Mucosa of rectum (tissue), 2 donors: ENCODE measurements at regions not wholly inside any gene's neighbourhood (a gene's known extent, or its start where the extent isn't known, plus 50 kb on each side); places are given as distances from the start of the nearest gene placed in this dataset.
"Not testable (repeated sequence)": the region's sequence is repeated elsewhere in the genome, so short reads cannot be mapped to it uniquely, and the experiment has no call there.

Experiments used
- H3K27ac ChIP-seq, 2 donors: one replicate each; pipeline ENCODE4 v1.7.0; 2013; ENCODE audit warnings: inconsistent platforms in 2 of 2, low read depth in 2 of 2, low read length in 2 of 2
- H3K27me3 ChIP-seq, 2 donors: one replicate each; pipeline ENCODE4 v1.7.0; 2013; ENCODE audit warnings: low read length in 2 of 2; ENCODE audit not compliant: control insufficient read depth in 2 of 2, insufficient read depth in 2 of 2
- H3K36me3 ChIP-seq, 2 donors: one replicate each; pipeline ENCODE4 v1.7.0; 2013; ENCODE audit warnings: low read length in 2 of 2; ENCODE audit not compliant: control insufficient read depth in 2 of 2, insufficient read depth in 2 of 2
- H3K4me1 ChIP-seq, 2 donors: one replicate each; pipeline ENCODE4 v1.7.0; 2013; ENCODE audit warnings: low read length in 2 of 2, mild to moderate bottlenecking in 1 of 2; ENCODE audit not compliant: control insufficient read depth in 2 of 2, insufficient read depth in 2 of 2
- H3K4me3 ChIP-seq, 2 donors: one replicate each; pipeline ENCODE4 v1.7.0; 2013; ENCODE audit warnings: low read length in 2 of 2
- H3K9ac ChIP-seq, 2 donors: one replicate each; pipeline ENCODE4 v1.7.0; 2013; ENCODE audit warnings: low read length in 2 of 2, low read depth in 1 of 2, mild to moderate bottlenecking in 1 of 2
- H3K9me3 ChIP-seq, 2 donors: one replicate each; pipeline ENCODE4 v1.7.0; 2013; ENCODE audit warnings: low read length in 2 of 2; ENCODE audit not compliant: control insufficient read depth in 2 of 2
- donor health status: healthy.
- donor health status: Normal muscosa, but diverticular disease.

DNA sequence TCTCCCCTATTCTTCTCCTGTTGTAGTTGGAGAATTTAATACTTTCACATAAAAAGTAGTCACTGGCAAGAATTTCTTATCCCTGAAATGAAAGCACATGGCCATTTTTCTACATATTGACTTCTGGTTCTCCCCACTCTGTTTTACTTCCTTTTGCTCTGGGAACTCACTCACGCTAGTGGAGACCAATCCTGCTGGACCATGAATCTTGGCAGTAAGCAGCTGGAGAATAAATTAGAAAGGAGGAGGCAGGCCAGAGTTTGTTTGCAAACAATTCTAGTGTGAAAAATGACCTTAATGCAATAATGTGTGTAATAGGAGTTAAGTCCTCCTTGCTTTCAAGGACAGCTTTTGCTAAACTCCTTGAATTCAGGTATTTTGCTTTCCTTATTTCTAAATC lies 412.3 kb upstream of the CHORDC1 start:
- no peaks in the 10 kb centered on the region for H3K27me3 ChIP-seq
- no peak overlapping the region for H3K4me3 ChIP-seq
- H3K27ac ChIP-seq = no peak overlapping the region
- no peaks in the 10 kb centered on the region for H3K4me1 ChIP-seq
- H3K9ac ChIP-seq = no peak overlapping the region
- no peaks in the 10 kb centered on the region for H3K9me3 ChIP-seq
- H3K36me3 ChIP-seq = no peaks in the 10 kb centered on the region

DNA sequence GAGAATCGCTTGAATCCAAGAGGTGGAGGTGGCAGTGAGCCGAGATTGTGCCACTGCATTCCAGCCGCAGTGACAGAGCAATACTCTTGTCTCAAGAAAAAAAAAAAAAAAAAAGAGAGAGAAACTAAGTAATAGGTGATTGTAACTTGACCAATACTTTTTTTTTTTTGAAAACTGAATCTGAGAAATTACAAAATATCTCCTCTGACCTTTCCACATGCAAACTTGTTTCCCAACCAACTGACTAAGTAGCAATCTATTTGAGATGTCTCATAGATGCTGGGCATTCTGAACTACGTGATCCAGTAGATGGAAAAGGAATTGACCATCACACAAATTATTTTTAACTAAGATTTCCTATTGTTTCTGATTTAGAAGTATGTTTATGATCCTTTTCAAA lies 407.3 kb upstream of the CHORDC1 start:
- Histone ChIP-seq H3K36me3 (no peaks in the 10 kb centered on the region), H3K9ac (no peak overlapping the region), H3K4me3 (no peak overlapping the region), H3K27ac (no peak overlapping the region), H3K9me3 (no peaks in the 10 kb centered on the region), H3K27me3 (no peaks in the 10 kb centered on the region), H3K4me1 (no peaks in the 10 kb centered on the region)

DNA sequence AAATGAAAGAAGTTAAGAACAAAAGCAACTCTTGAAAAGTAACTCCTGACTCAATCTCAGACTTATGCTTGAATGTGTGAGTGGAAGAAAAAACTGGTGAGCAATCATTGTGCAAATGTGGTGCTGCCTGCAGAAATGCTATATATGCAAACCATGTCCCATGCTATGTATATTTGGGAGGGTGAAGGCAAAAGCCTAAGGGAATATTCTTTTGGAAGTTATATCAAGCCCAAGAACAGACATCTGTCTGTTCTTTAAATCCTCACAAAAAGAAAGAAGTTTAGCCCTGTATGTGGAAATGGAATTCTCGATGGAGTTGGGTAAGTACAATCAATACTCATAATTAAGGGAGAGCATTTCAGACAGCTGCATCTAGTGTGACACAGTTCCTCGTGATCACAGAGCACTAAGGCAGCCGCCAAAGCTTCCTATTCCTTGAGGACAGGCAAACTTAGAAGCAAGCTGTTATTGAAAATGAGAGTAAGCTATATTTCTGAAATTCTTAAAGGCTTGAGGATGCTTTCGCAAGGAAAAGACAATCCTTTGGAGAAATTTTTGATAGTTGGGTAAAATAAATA lies 406.5 kb upstream of the CHORDC1 start:
- no peaks in the 10 kb centered on the region for H3K4me1 ChIP-seq
- H3K4me3 ChIP-seq = no peak overlapping the region
- no peaks in the 10 kb centered on the region for H3K27me3 ChIP-seq
- no peak overlapping the region for H3K27ac ChIP-seq
- no peaks in the 10 kb centered on the region for H3K36me3 ChIP-seq
- H3K9ac ChIP-seq = no peak overlapping the region
- H3K9me3 ChIP-seq = no peaks in the 10 kb centered on the region

DNA sequence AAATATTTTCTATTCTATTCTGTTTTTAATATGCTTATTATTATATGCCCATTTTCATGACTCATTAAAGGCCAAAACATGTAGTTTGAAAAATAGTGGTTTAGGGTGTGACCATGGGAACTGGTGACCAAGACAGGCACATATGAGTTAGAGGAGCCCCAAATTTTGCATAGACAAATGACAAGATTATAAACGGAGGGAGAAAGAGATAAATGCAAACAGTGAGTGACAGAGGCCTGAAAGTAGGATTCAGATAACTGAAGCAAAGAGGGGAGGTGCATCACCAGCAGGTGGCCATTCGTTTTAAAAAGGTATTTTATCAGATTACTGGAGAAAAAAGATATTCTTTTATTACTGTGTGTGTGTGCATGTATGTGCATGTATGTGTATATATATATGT lies 391.5 kb upstream of the CHORDC1 start:
- Histone ChIP-seq H3K27ac (no peak overlapping the region), H3K4me3 (no peak overlapping the region), H3K4me1 (no peaks in the 10 kb centered on the region), H3K9ac (no peak overlapping the region), H3K36me3 (no peaks in the 10 kb centered on the region), H3K27me3 (no peaks in the 10 kb centered on the region), H3K9me3 (no peaks in the 10 kb centered on the region)

DNA sequence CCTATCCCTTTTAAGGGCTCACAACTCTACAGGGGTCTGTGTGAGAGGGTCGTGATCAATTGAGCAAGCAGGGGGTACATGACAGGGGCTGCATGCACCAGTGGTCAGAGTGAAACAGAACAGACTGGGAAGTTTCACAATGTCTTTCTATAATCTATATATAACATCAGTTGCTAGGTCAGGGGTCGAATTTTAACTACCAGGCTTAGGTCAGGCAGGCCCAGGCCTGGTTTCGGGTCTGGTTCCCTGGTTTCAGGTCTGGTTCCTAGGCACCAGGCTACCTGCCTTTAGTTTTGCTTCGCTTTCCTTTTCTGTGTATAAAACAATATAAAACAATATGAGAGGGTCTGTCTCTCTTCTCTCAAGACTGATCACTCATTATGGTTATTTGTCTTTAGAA lies 390.2 kb upstream of the CHORDC1 start:
- not testable (repeated sequence) for H3K4me1 ChIP-seq, H3K9ac ChIP-seq, H3K36me3 ChIP-seq, H3K9me3 ChIP-seq, H3K27ac ChIP-seq, H3K27me3 ChIP-seq, H3K4me3 ChIP-seq

DNA sequence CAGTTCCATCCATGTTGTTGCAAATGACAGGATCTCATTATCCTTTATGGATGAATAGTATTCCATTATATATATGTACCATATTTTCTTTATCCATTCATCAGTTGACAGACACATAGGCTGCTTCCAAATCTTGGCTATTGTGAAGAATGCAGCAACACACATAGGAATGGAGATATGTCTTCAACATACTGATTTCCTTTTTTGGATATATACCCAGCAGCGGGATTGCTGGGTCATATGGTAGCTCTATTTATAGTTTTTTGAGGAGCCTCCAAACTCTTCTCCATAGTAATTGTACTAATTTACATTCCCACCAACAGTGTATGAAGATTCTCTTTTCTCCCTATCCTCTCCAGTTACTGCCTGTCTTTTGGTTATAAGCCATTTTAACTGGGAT lies 383.9 kb upstream of the CHORDC1 start:
- Histone ChIP-seq H3K27me3 (no peaks in the 10 kb centered on the region), H3K4me3 (no peak overlapping the region), H3K27ac (no peak overlapping the region), H3K9ac (no peak overlapping the region), H3K4me1 (no peaks in the 10 kb centered on the region), H3K36me3 (no peaks in the 10 kb centered on the region), H3K9me3 (no peaks in the 10 kb centered on the region)

DNA sequence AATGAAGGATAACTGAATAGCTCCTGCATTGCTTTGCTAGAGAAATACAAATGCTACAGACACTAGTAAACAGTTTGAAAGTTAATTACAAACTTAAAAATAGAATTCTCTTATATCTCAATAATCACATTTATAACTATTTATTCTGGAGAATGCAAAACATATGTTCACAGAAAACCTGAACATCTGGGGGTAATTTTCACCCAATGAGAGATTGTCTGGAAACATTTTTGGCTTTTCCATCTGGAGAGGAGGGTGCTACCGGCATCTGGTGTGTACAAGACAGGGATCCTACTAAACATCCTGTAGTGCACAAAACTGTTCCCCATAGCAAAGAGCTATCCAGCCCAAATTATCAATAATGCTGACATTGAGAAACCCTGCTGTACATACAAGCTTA lies 378.4 kb upstream of the CHORDC1 start:
- Histone ChIP-seq H3K9ac (no peak overlapping the region), H3K4me3 (no peak overlapping the region), H3K4me1 (no peaks in the 10 kb centered on the region), H3K36me3 (no peaks in the 10 kb centered on the region), H3K9me3 (no peaks in the 10 kb centered on the region), H3K27me3 (no peaks in the 10 kb centered on the region), H3K27ac (no peak overlapping the region)

DNA sequence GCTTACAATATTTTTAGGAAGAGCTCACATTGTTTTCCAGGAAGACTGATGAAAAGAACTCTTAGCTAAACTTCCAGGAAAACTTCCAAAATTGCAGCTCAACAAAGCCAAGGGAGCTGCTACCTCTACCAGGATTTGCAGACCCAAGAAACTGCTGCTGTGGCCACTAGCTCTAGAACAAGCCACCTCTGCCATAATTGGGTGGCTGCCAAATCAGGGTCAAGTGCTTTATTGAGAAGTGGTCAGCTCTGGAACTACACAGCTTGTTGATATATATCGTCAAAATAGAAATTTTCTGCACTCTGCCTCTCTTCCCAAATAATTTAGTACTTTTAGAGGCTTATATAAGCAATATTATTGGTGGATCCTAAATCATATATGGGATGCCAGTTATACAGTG lies 371.8 kb upstream of the CHORDC1 start:
- no peaks in the 10 kb centered on the region for H3K36me3 ChIP-seq
- no peak overlapping the region for H3K27ac ChIP-seq
- H3K9me3 ChIP-seq = no peaks in the 10 kb centered on the region
- no peaks in the 10 kb centered on the region for H3K4me1 ChIP-seq
- H3K4me3 ChIP-seq = no peak overlapping the region
- no peak overlapping the region for H3K9ac ChIP-seq
- H3K27me3 ChIP-seq = no peaks in the 10 kb centered on the region

DNA sequence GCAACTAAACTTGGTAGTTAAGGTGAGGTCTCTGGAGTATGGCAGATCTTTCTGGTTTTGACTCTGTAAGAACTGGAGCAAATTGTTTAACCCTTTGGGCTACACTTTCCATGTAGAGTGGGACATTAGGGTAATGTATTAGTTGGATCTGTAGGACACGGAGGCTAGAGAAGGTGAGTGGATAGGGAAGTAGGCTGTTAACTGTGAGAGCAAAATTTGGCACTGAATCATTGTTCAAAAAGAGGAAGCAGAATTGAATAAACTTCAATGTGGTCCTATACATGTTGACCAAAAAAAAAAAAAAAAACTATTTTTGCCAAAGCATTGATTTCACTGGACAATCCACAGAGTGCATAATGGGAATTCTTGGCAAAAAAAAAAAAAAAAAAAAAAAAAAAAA lies 370.2 kb upstream of the CHORDC1 start:
- no peaks in the 10 kb centered on the region for H3K9me3 ChIP-seq
- no peak overlapping the region for H3K4me3 ChIP-seq
- no peaks in the 10 kb centered on the region for H3K4me1 ChIP-seq
- H3K27ac ChIP-seq = no peak overlapping the region
- no peaks in the 10 kb centered on the region for H3K27me3 ChIP-seq
- H3K9ac ChIP-seq = no peak overlapping the region
- no peaks in the 10 kb centered on the region for H3K36me3 ChIP-seq

DNA sequence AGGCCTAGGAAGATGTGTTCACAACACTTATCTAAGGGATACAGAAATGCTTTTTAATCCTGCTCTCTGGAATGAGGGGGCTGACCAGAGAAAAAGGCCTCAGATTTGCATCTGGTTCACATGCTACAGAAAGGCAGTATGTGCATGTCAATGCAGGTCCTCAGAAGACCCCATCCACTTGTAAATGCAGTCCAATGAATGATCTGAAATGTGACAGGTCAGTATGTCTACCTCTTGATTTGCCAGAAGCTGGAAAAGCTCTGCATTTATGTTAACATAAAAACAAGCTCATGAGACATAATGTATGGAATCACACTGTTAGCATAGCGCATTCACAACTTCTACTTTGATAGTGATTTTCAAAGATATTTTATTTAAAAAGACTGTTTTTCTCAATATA lies 367.4 kb upstream of the CHORDC1 start:
- H3K27ac ChIP-seq = no peak overlapping the region
- H3K9ac ChIP-seq = no peak overlapping the region
- H3K4me3 ChIP-seq = no peak overlapping the region
- H3K4me1 ChIP-seq = no peaks in the 10 kb centered on the region
- H3K36me3 ChIP-seq = no peaks in the 10 kb centered on the region
- no peaks in the 10 kb centered on the region for H3K9me3 ChIP-seq
- H3K27me3 ChIP-seq = no peaks in the 10 kb centered on the region

DNA sequence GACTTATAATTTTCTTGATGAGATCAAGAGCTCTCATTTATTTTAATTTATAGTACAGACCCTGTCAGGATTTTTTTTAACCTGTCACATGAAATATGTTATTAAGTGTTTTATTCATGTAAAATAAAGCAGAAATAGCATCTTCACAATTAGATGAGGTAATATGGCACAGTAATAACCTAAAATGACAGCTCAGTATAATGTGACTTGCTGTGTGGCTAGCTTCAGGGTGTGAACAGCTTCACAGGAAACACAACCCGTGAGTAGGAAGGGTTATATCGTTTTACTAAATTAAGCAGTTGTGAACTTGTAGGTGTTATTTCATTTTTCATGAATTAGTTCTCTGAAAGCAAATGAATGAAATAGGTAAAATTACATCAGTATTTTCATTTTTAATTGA lies 366.9 kb upstream of the CHORDC1 start:
- H3K4me1 ChIP-seq = no peaks in the 10 kb centered on the region
- H3K27me3 ChIP-seq = no peaks in the 10 kb centered on the region
- H3K4me3 ChIP-seq = no peak overlapping the region
- H3K36me3 ChIP-seq = no peaks in the 10 kb centered on the region
- no peaks in the 10 kb centered on the region for H3K9me3 ChIP-seq
- H3K27ac ChIP-seq = no peak overlapping the region
- no peak overlapping the region for H3K9ac ChIP-seq
